SU-DHL-6 (cell line): ENCODE measurements at regions not wholly inside any gene's neighbourhood (a gene's known extent, or its start where the extent isn't known, plus 50 kb on each side); places are given as distances from the start of the nearest gene placed in this dataset.

Source experiments
- H2AFZ ChIP-seq: fragments of 200-600 bp; sonication (generic); 2 replicates; pipeline ENCODE4 v1.6.1; 2014; ENCODE audit warnings: low read depth, mild to moderate bottlenecking, moderate library complexity, mixed read lengths, antibody characterized with exemption, low read length; ENCODE audit not compliant: severe bottlenecking
- H3F3A ChIP-seq: fragments of 200-600 bp; shearing (Covaris generic); 2 replicates; pipeline ENCODE4 v1.6.0; 2016; ENCODE audit warnings: antibody characterized with exemption, mild to moderate bottlenecking; ENCODE audit not compliant: insufficient read depth
- H3K27ac ChIP-seq: fragments of 200-600 bp; sonication (generic); 2 replicates; pipeline ENCODE4 v1.5.1; 2016; ENCODE audit warnings: low read depth, mild to moderate bottlenecking, low read length, moderate library complexity, mixed read lengths
- H3K27me3 ChIP-seq: fragments of 200-600 bp; sonication (generic), shearing (Covaris generic); 2 replicates; pipeline ENCODE4 v1.6.0; 2014; ENCODE audit warnings: mild to moderate bottlenecking, low read length
- H3K36me3 ChIP-seq: fragments of 200-600 bp; sonication (generic); 2 replicates; pipeline ENCODE4 v1.6.1; 2014; ENCODE audit warnings: mild to moderate bottlenecking, low read length, mixed read lengths
- H3K4me2 ChIP-seq: fragments of 300-600, 200-600 bp; shearing (Covaris generic), sonication (generic); 2 replicates; pipeline ENCODE4 v1.6.0; 2014; ENCODE audit warnings: low read length, low read depth, mild to moderate bottlenecking; ENCODE audit not compliant: poor library complexity, severe bottlenecking
- H3K4me3 ChIP-seq: fragments of 200-600 bp; sonication (generic); 2 replicates; pipeline ENCODE4 v1.5.1; 2014; ENCODE audit warnings: antibody characterized with exemption, low read length, mild to moderate bottlenecking, mixed read lengths; ENCODE audit not compliant: insufficient read depth, poor library complexity, severe bottlenecking
- H3K79me2 ChIP-seq: fragments of 200-600 bp; sonication (generic); 2 replicates; pipeline ENCODE4 v1.6.1; 2014; ENCODE audit warnings: mild to moderate bottlenecking, low read length, moderate library complexity; ENCODE audit not compliant: insufficient read depth
- H3K9ac ChIP-seq: fragments of 200-600 bp; sonication (generic); 2 replicates; pipeline ENCODE4 v1.7.0; 2014; ENCODE audit warnings: mild to moderate bottlenecking, low read length
- H3K9me2 ChIP-seq: fragments of 200-600 bp; sonication (generic); replicated peaks from 2 replicates; pipeline ENCODE4 v1.6.1; 2014; ENCODE audit warnings: low read length; ENCODE audit not compliant: insufficient read depth
- H3K9me3 ChIP-seq: fragments of 200-600 bp; sonication (generic); 2 replicates; pipeline ENCODE4 v1.6.1; 2014; ENCODE audit warnings: low read length, mixed read lengths; ENCODE audit not compliant: insufficient read depth
- H4K20me1 ChIP-seq: fragments of 200-600 bp; sonication (generic); 2 replicates; pipeline ENCODE4 v1.6.1; 2014; ENCODE audit warnings: low read depth, mild to moderate bottlenecking, antibody characterized with exemption, low read length, moderate library complexity, mixed read lengths
- EZH2phosphoT487 ChIP-seq: fragments of 200-600 bp; sonication (generic), shearing (Covaris generic); conservative IDR thresholded peaks from 2 replicates; pipeline ENCODE4 v1.6.1; 2018; ENCODE audit warnings: mild to moderate bottlenecking, antibody characterized with exemption, low read length, moderate library complexity, mixed read lengths
- TF ChIP-seq, protein P1 (sequence below): fragments of 200-600 bp; sonication (generic); IDR thresholded peaks from one replicate; pipeline ENCODE4 v1.5.1; 2017; ENCODE audit warnings: antibody characterized with exemption, mild to moderate bottlenecking, low read length, moderate library complexity; ENCODE audit not compliant: insufficient read depth, poor library complexity, severe bottlenecking

DNA sequence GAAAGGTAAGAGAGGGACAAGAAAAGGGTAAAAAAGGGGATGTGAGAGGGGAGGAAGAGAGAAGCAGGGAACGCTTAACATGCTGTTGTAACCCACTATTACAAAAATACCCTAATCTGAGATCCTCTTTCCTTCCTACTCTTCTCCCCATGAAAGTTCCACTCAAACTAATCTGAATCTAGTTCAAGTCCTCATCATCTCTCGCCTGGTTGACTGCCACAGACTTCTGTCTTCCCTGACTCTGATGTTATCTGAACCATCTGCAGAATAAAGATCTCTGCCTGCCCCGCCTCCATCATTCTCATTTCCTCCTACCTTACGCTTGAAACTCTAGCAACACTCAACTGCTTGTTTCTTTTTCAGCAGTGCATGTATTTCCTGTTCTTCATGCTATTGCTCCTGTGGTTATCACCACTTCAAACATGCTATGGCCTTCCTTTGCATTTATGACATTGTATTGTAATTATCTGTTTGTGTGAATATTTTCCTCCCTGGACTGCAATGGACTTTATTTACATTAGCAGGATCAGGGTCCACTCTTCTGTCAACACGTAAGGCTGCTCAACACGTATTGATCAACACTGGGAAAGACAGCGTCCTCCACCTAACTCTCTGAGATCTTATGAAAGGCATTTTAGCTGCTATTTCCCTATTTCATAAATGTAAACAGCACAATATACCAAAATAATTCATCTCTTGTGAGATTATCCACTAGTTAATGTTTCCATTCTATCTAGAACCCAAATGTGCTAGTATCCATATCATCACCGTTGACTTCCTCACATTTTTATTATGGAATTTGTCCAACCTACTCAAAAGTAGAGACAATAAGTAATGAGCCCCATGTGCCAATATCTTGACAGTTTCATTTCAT, 215.5 kb upstream of the USP25 start:
- Histone ChIP-seq H3K27ac (peak overlapping the region; percentile 53), H3F3A (no peaks in the 10 kb centered on the region), H3K79me2 (no peaks in the 10 kb centered on the region), H3K4me3 (no peak overlapping the region), H3K9me3 (no peaks in the 10 kb centered on the region), H3K4me2 (peak overlapping the region; percentile 59), H3K27me3 (no peaks in the 10 kb centered on the region), H2AFZ (peak overlapping the region; percentile 44), H4K20me1 (no peaks in the 10 kb centered on the region), H3K9ac (0 out of 2 replicates have a peak overlapping the region, but pooled peaks have one; percentile 2), H3K9me2 (no peaks in the 10 kb centered on the region), H3K36me3 (no peaks in the 10 kb centered on the region)
- TF ChIP-seq, protein P1, sequence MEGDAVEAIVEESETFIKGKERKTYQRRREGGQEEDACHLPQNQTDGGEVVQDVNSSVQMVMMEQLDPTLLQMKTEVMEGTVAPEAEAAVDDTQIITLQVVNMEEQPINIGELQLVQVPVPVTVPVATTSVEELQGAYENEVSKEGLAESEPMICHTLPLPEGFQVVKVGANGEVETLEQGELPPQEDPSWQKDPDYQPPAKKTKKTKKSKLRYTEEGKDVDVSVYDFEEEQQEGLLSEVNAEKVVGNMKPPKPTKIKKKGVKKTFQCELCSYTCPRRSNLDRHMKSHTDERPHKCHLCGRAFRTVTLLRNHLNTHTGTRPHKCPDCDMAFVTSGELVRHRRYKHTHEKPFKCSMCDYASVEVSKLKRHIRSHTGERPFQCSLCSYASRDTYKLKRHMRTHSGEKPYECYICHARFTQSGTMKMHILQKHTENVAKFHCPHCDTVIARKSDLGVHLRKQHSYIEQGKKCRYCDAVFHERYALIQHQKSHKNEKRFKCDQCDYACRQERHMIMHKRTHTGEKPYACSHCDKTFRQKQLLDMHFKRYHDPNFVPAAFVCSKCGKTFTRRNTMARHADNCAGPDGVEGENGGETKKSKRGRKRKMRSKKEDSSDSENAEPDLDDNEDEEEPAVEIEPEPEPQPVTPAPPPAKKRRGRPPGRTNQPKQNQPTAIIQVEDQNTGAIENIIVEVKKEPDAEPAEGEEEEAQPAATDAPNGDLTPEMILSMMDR = no peak
- TF ChIP-seq EZH2phosphoT487 = no peak

DNA sequence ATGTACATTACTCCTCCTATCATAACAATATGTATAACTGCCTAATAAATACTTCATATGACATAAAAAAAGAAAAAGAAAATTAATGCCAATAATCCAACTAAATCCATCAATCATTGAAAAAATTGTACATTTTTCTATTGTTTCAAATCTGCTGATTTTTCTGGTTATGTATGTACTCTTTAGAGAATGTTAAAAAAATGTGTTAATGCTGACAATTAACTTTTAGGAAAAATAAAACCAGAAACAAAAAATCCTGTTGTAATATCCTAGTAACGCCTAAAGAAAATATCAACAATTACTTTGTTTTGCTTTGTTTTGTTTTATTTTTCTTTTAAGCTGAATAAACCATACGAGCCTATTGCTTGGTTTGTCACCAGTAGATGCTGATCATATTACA, 213.9 kb upstream of the USP25 start:
- no peaks in the 10 kb centered on the region; the same call in 1 of the 2 replicates for H3K9me3 ChIP-seq
- no peak overlapping the region for H2AFZ ChIP-seq
- no peaks in the 10 kb centered on the region for H4K20me1 ChIP-seq
- no peak overlapping the region for H3K4me3 ChIP-seq
- H3K27me3 ChIP-seq = no peaks in the 10 kb centered on the region
- no peak overlapping the region for H3K27ac ChIP-seq
- H3K9me2 ChIP-seq = no peaks in the 10 kb centered on the region
- H3K4me2 ChIP-seq = no peak overlapping the region
- no peaks in the 10 kb centered on the region for H3K36me3 ChIP-seq
- TF ChIP-seq, protein P1 = no peak
- TF ChIP-seq EZH2phosphoT487 = no peak
- no peak overlapping the region for H3K9ac ChIP-seq
- H3K79me2 ChIP-seq = no peaks in the 10 kb centered on the region
- no peaks in the 10 kb centered on the region for H3F3A ChIP-seq

DNA sequence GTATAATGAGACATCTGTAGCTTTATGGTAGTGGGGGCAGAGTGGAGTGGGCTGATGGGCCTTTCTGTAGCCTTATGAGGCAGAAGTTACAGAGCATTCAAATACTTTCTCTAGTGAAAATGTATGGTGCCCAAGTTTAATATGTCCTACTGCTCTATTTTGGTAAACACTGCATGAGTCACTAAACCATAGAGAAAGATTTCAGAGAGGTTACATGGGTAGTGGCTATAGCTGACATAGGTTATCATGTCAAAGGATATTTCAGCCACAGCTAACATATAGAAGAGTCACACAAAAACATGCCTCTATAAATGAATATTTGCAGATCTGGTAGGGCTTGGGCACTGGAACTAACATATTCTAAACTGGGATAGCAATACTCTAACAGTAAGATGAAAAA, 212.4 kb upstream of the USP25 start:
- no peak overlapping the region for H3K27ac ChIP-seq
- no peak overlapping the region for H3K4me2 ChIP-seq
- no peaks in the 10 kb centered on the region for H3K79me2 ChIP-seq
- no peak overlapping the region for H3K9ac ChIP-seq
- no peak for TF ChIP-seq EZH2phosphoT487
- TF ChIP-seq, protein P1 = no peak
- H3K27me3 ChIP-seq = no peaks in the 10 kb centered on the region
- H3K9me3 ChIP-seq = no peaks in the 10 kb centered on the region; the same call in 1 of the 2 replicates
- no peaks in the 10 kb centered on the region for H3F3A ChIP-seq
- no peak overlapping the region for H2AFZ ChIP-seq
- H3K36me3 ChIP-seq = no peaks in the 10 kb centered on the region
- no peaks in the 10 kb centered on the region for H4K20me1 ChIP-seq
- H3K9me2 ChIP-seq = no peaks in the 10 kb centered on the region
- H3K4me3 ChIP-seq = no peak overlapping the region
